Fibroblast of lung (primary cell): ENCODE measurements at regions not wholly inside any gene's neighbourhood (a gene's known extent, or its start where the extent isn't known, plus 50 kb on each side); places are given as distances from the start of the nearest gene placed in this dataset.
A peak's percentile ranks its signal among the peaks of the same experiment; 100 is the strongest.

Source experiments
- DNase-seq, 2 donors: peaks; one replicate each; pipeline versions ENCODE4 v3.0.0 to v3.0.0-alpha.2; 2010; ENCODE audit warnings: low read depth in 2 of 2
- H2AFZ ChIP-seq: 2 replicates; pipeline ENCODE4 v1.5.1; 2012; ENCODE audit warnings: low read length, control low read depth, inconsistent platforms
- H3K27ac ChIP-seq: 2 replicates; pipeline ENCODE4 v1.5.1; 2011; ENCODE audit warnings: low read length, control low read depth; ENCODE audit not compliant: insufficient read depth
- H3K27me3 ChIP-seq: 2 replicates; pipeline ENCODE4 v1.5.1; 2011; ENCODE audit warnings: mild to moderate bottlenecking, low read length; ENCODE audit not compliant: control insufficient read depth, insufficient read depth
- H3K36me3 ChIP-seq: 2 replicates; pipeline ENCODE4 v1.5.1; 2011; ENCODE audit warnings: low read length; ENCODE audit not compliant: control insufficient read depth, insufficient read depth
- H3K4me1 ChIP-seq: 2 replicates; pipeline ENCODE4 v1.5.1; 2011; ENCODE audit warnings: low read length; ENCODE audit not compliant: control insufficient read depth, insufficient read depth; ENCODE audit errors: extremely low read depth
- H3K4me2 ChIP-seq: 2 replicates; pipeline ENCODE4 v1.5.1; 2011; ENCODE audit warnings: low read length, control low read depth; ENCODE audit not compliant: insufficient read depth; ENCODE audit errors: extremely low read depth
- H3K4me3 ChIP-seq, 4 experiments: fragments of 200-600 bp in 1 of 4; sonication (generic) in 1 of 4; replicated peaks in 1 of 4; 2 replicates each; pipeline ENCODE4 v1.5.1; 2011 to 2016; ENCODE audit warnings: low read length in 4 of 4, low read depth in 3 of 4, mild to moderate bottlenecking in 3 of 4, control low read depth in 2 of 4, inconsistent platforms in 1 of 4, mixed read lengths in 1 of 4; ENCODE audit not compliant: insufficient read depth in 1 of 4; ENCODE audit errors: control extremely low read depth in 1 of 4
- H3K79me2 ChIP-seq: 2 replicates; pipeline ENCODE4 v1.5.1; 2012; ENCODE audit warnings: mild to moderate bottlenecking, low read length, inconsistent platforms; ENCODE audit not compliant: control insufficient read depth, insufficient read depth
- H3K9ac ChIP-seq: 2 replicates; pipeline ENCODE4 v1.5.1; 2011; ENCODE audit warnings: mild to moderate bottlenecking, low read length, control low read depth; ENCODE audit not compliant: insufficient read depth
- H3K9me3 ChIP-seq: 2 replicates; pipeline ENCODE4 v1.5.1; 2012; ENCODE audit warnings: low read depth, low read length; ENCODE audit not compliant: control insufficient read depth, insufficient read depth
- H4K20me1 ChIP-seq: 2 replicates; pipeline ENCODE4 v1.5.1; 2011; ENCODE audit warnings: low read length; ENCODE audit not compliant: control insufficient read depth, insufficient read depth; ENCODE audit errors: extremely low read depth
- CTCF ChIP-seq, 2 donors: IDR thresholded peaks in 1 of 2; conservative IDR thresholded peaks in 1 of 2; 1 replicate in 1 of 2; 2 replicates in 1 of 2; pipeline ENCODE4 v1.5.1; 2011 to 2012; ENCODE audit warnings: low read length in 2 of 2, control low read depth in 1 of 2, inconsistent platforms in 1 of 2, low read depth in 1 of 2, mild to moderate bottlenecking in 1 of 2
- EZH2 ChIP-seq: IDR thresholded peaks from 2 replicates; pipeline ENCODE4 v1.5.1; 2012; ENCODE audit warnings: low read length, control low read depth, mild to moderate bottlenecking; ENCODE audit errors: missing control alignments

- Histone ChIP-seq H3K4me2 (peak overlapping the region; percentile 72), H3K36me3 (no peaks in the 10 kb centered on the region), H3K9ac (peak overlapping the region; percentile 37), H3K27me3 (no peaks in the 10 kb centered on the region), H4K20me1 (no peaks in the 10 kb centered on the region), H3K79me2 (no peaks in the 10 kb centered on the region), H3K27ac (peak overlapping the region; percentile 84), H3K4me3 (no peak overlapping the region), H3K4me1 (peaks cover 19% of the 10 kb centered on the region), H3K9me3 (no peaks in the 10 kb centered on the region), H2AFZ (no peak overlapping the region)
- no peak for TF ChIP-seq CTCF (conservative IDR thresholded peaks at IDR 0.05 in 1 of 2, IDR thresholded peaks at IDR 0.05 in 1 of 2; ENCODE audit: low read depth in 1 of 2, low read length in 2 of 2)
- TF ChIP-seq EZH2, result no peak
- peak; percentile 98 to 99 for DNase-seq
These were observed 178.8 kb downstream of the REEP3 start for GRCh38 chr10:63699785-63700613.

- H3K36me3 ChIP-seq, result no peaks in the 10 kb centered on the region
- no peaks in the 10 kb centered on the region for H3K27me3 ChIP-seq
- no peak for TF ChIP-seq CTCF (conservative IDR thresholded peaks at IDR 0.05 in 1 of 2, IDR thresholded peaks at IDR 0.05 in 1 of 2; ENCODE audit: low read depth in 1 of 2, low read length in 2 of 2)
- TF ChIP-seq EZH2, result no peak
- H4K20me1 ChIP-seq, result no peaks in the 10 kb centered on the region
- peaks cover 19% of the 10 kb centered on the region for H3K4me1 ChIP-seq
- peak overlapping the region; percentile 37 for H3K9ac ChIP-seq
- no peak overlapping the region for H2AFZ ChIP-seq
- H3K79me2 ChIP-seq, result no peaks in the 10 kb centered on the region
- peak overlapping the region; percentile 84 for H3K27ac ChIP-seq
- no peak overlapping the region for H3K4me3 ChIP-seq
- peak overlapping the region; percentile 72 for H3K4me2 ChIP-seq
- peak; percentile 47 to 84 for DNase-seq
- H3K9me3 ChIP-seq, result no peaks in the 10 kb centered on the region
These were observed 179.5 kb downstream of the REEP3 start for GRCh38 chr10:63700631-63701156.

GRCh38 chr10:63702092-63702491 lies 180.9 kb downstream of the REEP3 start:
- TF ChIP-seq CTCF (conservative IDR thresholded peaks at IDR 0.05 in 1 of 2, IDR thresholded peaks at IDR 0.05 in 1 of 2; ENCODE audit: low read depth in 1 of 2, low read length in 2 of 2) (no peak), EZH2 (no peak)
- DNase-seq, result no peak

More at GRCh38 chr10:63702092-63702491, 180.9 kb downstream of the REEP3 start:
- Histone ChIP-seq H3K4me2 (no peak overlapping the region), H3K36me3 (no peaks in the 10 kb centered on the region), H3K27me3 (no peaks in the 10 kb centered on the region), H3K27ac (no peak overlapping the region), H2AFZ (no peak overlapping the region), H3K4me3 (no peak overlapping the region), H3K9ac (no peak overlapping the region), H3K9me3 (no peaks in the 10 kb centered on the region), H4K20me1 (no peaks in the 10 kb centered on the region), H3K4me1 (peaks cover 18% of the 10 kb centered on the region), H3K79me2 (no peaks in the 10 kb centered on the region)
